Endothelial cell of umbilical vein (primary cell): ENCODE measurements at regions not wholly inside any gene's neighbourhood (a gene's known extent, or its start where the extent isn't known, plus 50 kb on each side); places are given as distances from the start of the nearest gene placed in this dataset.

Source experiments
- BruUV-seq: library from RNA; stranded (reverse); fragments of 400-500 nt; replicated peaks from 2 replicates; lab custom pipeline; 2021; lab: Mats Ljungman, UMichigan
- CTCF ChIA-PET: fragments of 300-600, 350-600 bp; sonication (Branson Sonifier 250); formaldehyde crosslinking; loops from one replicate; lab custom pipeline; 2021; ENCODE audit warnings: antibody characterized with exemption, inconsistent platforms; lab: Charles Lee
- POLR2A ChIA-PET: fragments of 300-600, 350-600 bp; sonication (Branson Sonifier 250); formaldehyde crosslinking; loops from one replicate; lab custom pipeline; 2021; ENCODE audit warnings: antibody characterized with exemption, inconsistent platforms; lab: Charles Lee
- DNase-seq: peaks from one replicate; pipeline ENCODE4 v3.0.0-alpha.2; 2011; ENCODE audit warnings: low read depth, low spot score
- FAIRE-seq: peaks from 2 replicates; lab custom pipeline; 2011; peaks lifted over from hg19 to GRCh38; lab: Jason Lieb, UNC
- H2AFZ ChIP-seq: 2 replicates; pipeline ENCODE4 v1.6.0; 2012; ENCODE audit warnings: low read depth, low read length, control low read depth, inconsistent platforms
- H3K27ac ChIP-seq: 2 replicates; pipeline ENCODE4 v1.5.1; 2011; ENCODE audit warnings: low read depth, mild to moderate bottlenecking, control low read depth, low read length, moderate library complexity; ENCODE audit not compliant: insufficient read depth
- H3K27me3 ChIP-seq, 2 experiments: 2 replicates each; pipeline versions ENCODE4 v1.6.0 to v1.6.1; 2011; ENCODE audit warnings: low read length in 2 of 2, mixed read lengths in 1 of 2; ENCODE audit not compliant: control insufficient read depth in 2 of 2, insufficient read depth in 2 of 2
- H3K36me3 ChIP-seq, 2 experiments: 2 replicates in 1 of 2; 3 replicates in 1 of 2; pipeline ENCODE4 v1.5.1; 2011; ENCODE audit warnings: low read length in 2 of 2, mild to moderate bottlenecking in 1 of 2, moderate library complexity in 1 of 2; ENCODE audit not compliant: control insufficient read depth in 2 of 2, insufficient read depth in 2 of 2; ENCODE audit errors: extremely low read depth in 1 of 2
- H3K4me1 ChIP-seq: 3 replicates; pipeline ENCODE4 v1.5.1; 2011; ENCODE audit warnings: mild to moderate bottlenecking, low read length; ENCODE audit not compliant: control insufficient read depth, insufficient read depth; ENCODE audit errors: extremely low read depth
- H3K4me2 ChIP-seq: 2 replicates; pipeline ENCODE4 v1.6.1; 2011; ENCODE audit warnings: low read length, control low read depth, mixed read lengths; ENCODE audit not compliant: insufficient read depth
- H3K4me3 ChIP-seq, 3 experiments: fragments of 200-600 bp in 1 of 3; sonication (generic), shearing (Covaris generic) in 1 of 3; replicated peaks in 1 of 3; 2 replicates each; pipeline ENCODE4 v1.5.1; 2011 to 2016; ENCODE audit warnings: control low read depth in 3 of 3, low read length in 3 of 3, mild to moderate bottlenecking in 2 of 3, inconsistent platforms in 1 of 3, low read depth in 1 of 3, moderate library complexity in 1 of 3; ENCODE audit not compliant: insufficient read depth in 1 of 3
- H3K79me2 ChIP-seq: 2 replicates; pipeline ENCODE4 v1.6.0; 2012; ENCODE audit warnings: low read length, inconsistent platforms; ENCODE audit not compliant: control insufficient read depth, insufficient read depth
- H3K9ac ChIP-seq: replicated peaks from 2 replicates; pipeline ENCODE3; 2011; ENCODE audit warnings: low read length, control low read depth; ENCODE audit not compliant: insufficient read depth; ENCODE audit errors: extremely low read depth
- H3K9me1 ChIP-seq: replicated peaks from 3 replicates; pipeline ENCODE4 v1.6.0; 2011; ENCODE audit warnings: mild to moderate bottlenecking, low read length; ENCODE audit not compliant: control insufficient read depth, insufficient read depth; ENCODE audit errors: extremely low read depth
- H3K9me3 ChIP-seq: replicated peaks from 2 replicates; pipeline ENCODE4 v1.5.1; 2012; ENCODE audit warnings: low read length, inconsistent platforms; ENCODE audit not compliant: control insufficient read depth, insufficient read depth
- H4K20me1 ChIP-seq: replicated peaks from 2 replicates; pipeline ENCODE3; 2011; ENCODE audit warnings: mild to moderate bottlenecking, low read length; ENCODE audit not compliant: control insufficient read depth, insufficient read depth; ENCODE audit errors: extremely low read depth
- FOS ChIP-seq: IDR thresholded peaks from 2 replicates; pipeline ENCODE4 v1.6.1; 2011; ENCODE audit warnings: mild to moderate bottlenecking, low read length, moderate library complexity, borderline replicate concordance; ENCODE audit not compliant: insufficient read depth
- MYC ChIP-seq: IDR thresholded peaks from one replicate; pipeline ENCODE4 v1.6.1; 2011; ENCODE audit warnings: mild to moderate bottlenecking, low read depth, low read length
- POLR2A ChIP-seq: IDR thresholded peaks from 2 replicates; pipeline ENCODE4 v1.6.1; 2012; ENCODE audit warnings: low read depth, mild to moderate bottlenecking, control low read depth, low read length
- POLR2AphosphoS5 ChIP-seq: IDR thresholded peaks from 2 replicates; pipeline ENCODE4 v1.6.1; 2012; ENCODE audit warnings: low read depth, mild to moderate bottlenecking, control low read depth, low read length, moderate library complexity; ENCODE audit not compliant: insufficient read depth
- dilution Hi-C: fragments of 300-500 bp; cut with MboI; formaldehyde crosslinking; loops from one replicate; pipeline ENCODE4 v1.15.0; 2019; ENCODE audit warnings: low sequenced_read_pairs; ENCODE audit not compliant: extremely low pct_ligation_motif_present
- intact Hi-C: fragments of 100-400 bp; cut with micrococcal nuclease; formaldehyde crosslinking; loops from one replicate; pipeline ENCODE4 v1.10.0; 2022
- TF ChIP-seq, protein P1 (sequence below), 2 donors: IDR thresholded peaks; 1 replicate in 1 of 2; 2 replicates in 1 of 2; pipeline ENCODE4 v1.5.1; 2011; ENCODE audit warnings: low read length in 2 of 2, mild to moderate bottlenecking in 2 of 2, moderate library complexity in 2 of 2, control low read depth in 1 of 2, inconsistent platforms in 1 of 2, low read depth in 1 of 2; ENCODE audit not compliant: insufficient read depth in 1 of 2; ENCODE audit errors: extremely low read depth in 1 of 2
- TF ChIP-seq, protein P2 (sequence below): IDR thresholded peaks from 2 replicates; pipeline ENCODE4 v1.6.1; 2011; ENCODE audit not compliant: insufficient read depth, insufficient read length

DNA sequence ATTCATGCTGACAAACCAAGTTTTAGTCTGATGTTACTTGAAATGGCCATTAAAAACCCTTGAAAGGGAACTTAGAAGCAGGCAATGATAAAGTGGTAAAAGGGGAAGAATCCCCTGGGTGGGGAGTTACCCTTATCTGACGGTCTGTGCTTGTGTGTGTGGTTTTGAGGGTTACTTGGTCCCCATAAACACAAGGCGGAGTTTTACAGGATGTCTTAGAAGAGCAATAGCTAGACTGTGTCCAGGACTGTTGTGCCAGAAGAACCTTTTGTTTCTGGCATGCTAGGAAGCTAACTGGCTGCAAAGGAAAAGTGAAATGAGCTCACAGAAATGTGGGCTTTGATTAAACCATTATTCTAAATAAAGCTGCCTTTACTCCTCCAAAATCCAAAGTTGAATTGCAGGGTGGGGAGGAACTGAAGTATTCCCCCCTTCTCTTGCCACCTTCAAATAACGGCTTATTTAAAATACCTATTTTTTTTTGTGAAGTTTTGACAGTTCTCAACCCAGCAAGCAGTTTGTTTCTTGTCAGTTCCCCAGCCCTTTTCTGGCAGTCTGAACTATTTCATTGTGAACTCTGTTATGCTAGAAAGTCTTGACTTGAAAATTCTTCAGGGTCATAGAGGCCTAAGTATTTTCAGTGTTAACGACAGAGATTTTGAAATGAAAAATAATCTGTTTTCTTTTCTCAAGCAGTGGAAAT lies 443.5 kb downstream of the OTOL1 start:
- H3K9ac ChIP-seq, result no peak overlapping the region
- H3K4me1 ChIP-seq, result no peaks in the 10 kb centered on the region
- BruUV-seq, result no TSS peak
- H3K9me1 ChIP-seq, result no peaks in the 10 kb centered on the region
- H3K27ac ChIP-seq, result no peak overlapping the region
- H3K36me3 ChIP-seq, result no peaks in the 10 kb centered on the region
- no peaks in the 10 kb centered on the region for H3K27me3 ChIP-seq
- no peak for FAIRE-seq
- H2AFZ ChIP-seq, result no peak overlapping the region
- dilution Hi-C loops (no loop called here), intact Hi-C loops (no loop called here)
- H3K4me2 ChIP-seq, result no peak overlapping the region
- H4K20me1 ChIP-seq, result no peaks in the 10 kb centered on the region
- TF ChIP-seq POLR2AphosphoS5 (no peak), POLR2A (no peak), FOS (no peak), MYC (no peak)
- no peaks in the 10 kb centered on the region for H3K9me3 ChIP-seq
- DNase-seq, result no peak
- CTCF ChIA-PET, result no interaction called here
- POLR2A ChIA-PET, result no interaction called here
- H3K79me2 ChIP-seq, result no peaks in the 10 kb centered on the region
- no peak overlapping the region for H3K4me3 ChIP-seq

DNA sequence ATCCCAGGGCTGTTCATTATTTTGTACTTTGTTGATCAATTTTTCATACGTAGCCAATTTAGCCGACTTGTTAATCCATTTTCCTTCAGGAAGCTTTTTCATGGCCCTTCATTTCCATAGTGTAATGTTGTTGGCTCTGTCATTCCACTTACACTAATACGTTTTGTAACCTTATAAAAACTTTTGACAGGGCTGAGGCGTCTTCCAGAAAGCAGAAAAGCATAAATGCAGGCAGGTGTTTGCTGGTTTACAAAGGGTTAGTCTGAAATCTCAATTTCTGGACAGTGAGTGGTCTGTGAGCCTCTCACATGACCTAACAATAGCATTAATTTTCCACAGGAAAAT lies 444.0 kb downstream of the OTOL1 start:
- Histone ChIP-seq H3K4me2 (no peak overlapping the region), H3K36me3 (no peaks in the 10 kb centered on the region), H3K27me3 (no peaks in the 10 kb centered on the region), H3K79me2 (no peaks in the 10 kb centered on the region), H2AFZ (no peak overlapping the region), H3K9ac (no peak overlapping the region), H3K9me3 (no peaks in the 10 kb centered on the region), H3K9me1 (no peaks in the 10 kb centered on the region), H3K4me1 (no peaks in the 10 kb centered on the region), H4K20me1 (no peaks in the 10 kb centered on the region), H3K27ac (no peak overlapping the region), H3K4me3 (no peak overlapping the region)
- no peak for FAIRE-seq
- TF ChIP-seq, protein P1, sequence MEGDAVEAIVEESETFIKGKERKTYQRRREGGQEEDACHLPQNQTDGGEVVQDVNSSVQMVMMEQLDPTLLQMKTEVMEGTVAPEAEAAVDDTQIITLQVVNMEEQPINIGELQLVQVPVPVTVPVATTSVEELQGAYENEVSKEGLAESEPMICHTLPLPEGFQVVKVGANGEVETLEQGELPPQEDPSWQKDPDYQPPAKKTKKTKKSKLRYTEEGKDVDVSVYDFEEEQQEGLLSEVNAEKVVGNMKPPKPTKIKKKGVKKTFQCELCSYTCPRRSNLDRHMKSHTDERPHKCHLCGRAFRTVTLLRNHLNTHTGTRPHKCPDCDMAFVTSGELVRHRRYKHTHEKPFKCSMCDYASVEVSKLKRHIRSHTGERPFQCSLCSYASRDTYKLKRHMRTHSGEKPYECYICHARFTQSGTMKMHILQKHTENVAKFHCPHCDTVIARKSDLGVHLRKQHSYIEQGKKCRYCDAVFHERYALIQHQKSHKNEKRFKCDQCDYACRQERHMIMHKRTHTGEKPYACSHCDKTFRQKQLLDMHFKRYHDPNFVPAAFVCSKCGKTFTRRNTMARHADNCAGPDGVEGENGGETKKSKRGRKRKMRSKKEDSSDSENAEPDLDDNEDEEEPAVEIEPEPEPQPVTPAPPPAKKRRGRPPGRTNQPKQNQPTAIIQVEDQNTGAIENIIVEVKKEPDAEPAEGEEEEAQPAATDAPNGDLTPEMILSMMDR (IDR thresholded peaks at IDR 0.05; ENCODE audit: extremely low read depth in 1 of 2, insufficient read depth in 1 of 2, low read depth in 1 of 2, low read length in 2 of 2), result no peak
- no peak for TF ChIP-seq MYC
- TF ChIP-seq, protein P2, sequence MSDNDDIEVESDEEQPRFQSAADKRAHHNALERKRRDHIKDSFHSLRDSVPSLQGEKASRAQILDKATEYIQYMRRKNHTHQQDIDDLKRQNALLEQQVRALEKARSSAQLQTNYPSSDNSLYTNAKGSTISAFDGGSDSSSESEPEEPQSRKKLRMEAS, result no peak
- dilution Hi-C loops, result no loop called here
- BruUV-seq, result no TSS peak
- DNase-seq, result no peak
- ChIA-PET CTCF (no interaction called here), POLR2A (no interaction called here)
- intact Hi-C loops, result no loop called here
